CD14-positive monocyte (primary cell): ENCODE measurements at regions not wholly inside any gene's neighbourhood (a gene's known extent, or its start where the extent isn't known, plus 50 kb on each side); places are given as distances from the start of the nearest gene placed in this dataset.
A peak's percentile ranks its signal among the peaks of the same experiment; 100 is the strongest.

Source experiments
- DNase-seq, 3 donors: peaks; one replicate each; pipeline ENCODE4 v3.0.0-alpha.2; 2011 to 2022
- H2AFZ ChIP-seq: 2 replicates; pipeline ENCODE4 v1.6.0; 2012; ENCODE audit warnings: mild to moderate bottlenecking, low read depth, low read length, inconsistent platforms; ENCODE audit not compliant: insufficient read depth, poor library complexity, severe bottlenecking
- H3K27ac ChIP-seq, 2 donors: 1 replicate in 1 of 2; 2 replicates in 1 of 2; pipeline ENCODE4 v1.5.1; 2012 to 2013; ENCODE audit warnings: low read length in 2 of 2, control low read depth in 1 of 2, inconsistent platforms in 1 of 2, low read depth in 1 of 2, mild to moderate bottlenecking in 1 of 2
- H3K27me3 ChIP-seq, 2 donors: one replicate each; pipeline versions ENCODE4 v1.6.0 to v1.6.1; 2011 to 2013; ENCODE audit warnings: low read length in 2 of 2; ENCODE audit not compliant: control insufficient read depth in 2 of 2, insufficient read depth in 2 of 2
- H3K36me3 ChIP-seq, 2 donors: replicated peaks in 1 of 2; 1 replicate in 1 of 2; 2 replicates in 1 of 2; pipeline versions ENCODE4 v1.5.1 to v1.6.1; 2012 to 2013; ENCODE audit warnings: low read length in 2 of 2, control low read depth in 1 of 2, inconsistent platforms in 1 of 2, mild to moderate bottlenecking in 1 of 2; ENCODE audit not compliant: insufficient read depth in 2 of 2, control insufficient read depth in 1 of 2
- H3K4me1 ChIP-seq, 2 donors: 1 replicate in 1 of 2; 2 replicates in 1 of 2; pipeline versions ENCODE4 v1.5.1 to v1.6.1; 2012 to 2013; ENCODE audit warnings: low read length in 2 of 2, control low read depth in 1 of 2, inconsistent platforms in 1 of 2, mild to moderate bottlenecking in 1 of 2, moderate library complexity in 1 of 2; ENCODE audit not compliant: insufficient read depth in 2 of 2, control insufficient read depth in 1 of 2
- H3K4me2 ChIP-seq: replicated peaks from 2 replicates; pipeline ENCODE3; 2012; ENCODE audit warnings: low read length, moderate library complexity, mild to moderate bottlenecking; ENCODE audit not compliant: poor library complexity, severe bottlenecking; ENCODE audit errors: extremely low read depth
- H3K4me3 ChIP-seq, 3 experiments: fragments of 200-600 bp in 1 of 3; sonication (generic) in 1 of 3; replicated peaks in 1 of 3; 1 replicate in 2 of 3; 2 replicates in 1 of 3; pipeline ENCODE4 v1.5.1; 2011 to 2013; ENCODE audit warnings: low read length in 3 of 3, mild to moderate bottlenecking in 3 of 3, control low read depth in 2 of 3, low read depth in 2 of 3, inconsistent platforms in 1 of 3, moderate library complexity in 1 of 3
- H3K79me2 ChIP-seq: 2 replicates; pipeline ENCODE4 v1.6.0; 2012; ENCODE audit warnings: mild to moderate bottlenecking, control low read depth, inconsistent platforms, low read length, moderate library complexity; ENCODE audit not compliant: insufficient read depth
- H3K9ac ChIP-seq: 2 replicates; pipeline ENCODE4 v1.6.0; 2017; ENCODE audit warnings: low read length, mild to moderate bottlenecking; ENCODE audit not compliant: insufficient read depth, poor library complexity, severe bottlenecking
- H3K9me3 ChIP-seq, 2 donors: replicated peaks in 1 of 2; 1 replicate in 1 of 2; 2 replicates in 1 of 2; pipeline versions ENCODE4 v1.5.1 to v1.6.1; 2012 to 2013; ENCODE audit warnings: low read length in 2 of 2, control low read depth in 1 of 2; ENCODE audit not compliant: control insufficient read depth in 1 of 2, insufficient read depth in 1 of 2
- H4K20me1 ChIP-seq: 2 replicates; pipeline ENCODE4 v1.6.0; 2012; ENCODE audit warnings: mild to moderate bottlenecking, low read length, control low read depth, moderate library complexity; ENCODE audit not compliant: insufficient read depth
- H3K27ac Mint-ChIP-seq, 7 donors: one replicate each; pipeline ENCODE4 v1.8.0; 2020; ENCODE audit warnings: mild to moderate bottlenecking in 7 of 7, mixed read lengths in 7 of 7, moderate library complexity in 6 of 7, inconsistent platforms in 2 of 7
- H3K27me3 Mint-ChIP-seq, 3 donors: one replicate each; pipeline ENCODE4 v1.8.0; 2021 to 2022; ENCODE audit warnings: low read depth in 3 of 3, mild to moderate bottlenecking in 3 of 3, mixed read lengths in 3 of 3, moderate library complexity in 3 of 3, inconsistent platforms in 1 of 3
- H3K36me3 Mint-ChIP-seq, 2 donors: one replicate each; pipeline ENCODE4 v1.8.0; 2020; ENCODE audit warnings: mixed read lengths in 2 of 2, inconsistent platforms in 1 of 2, mild to moderate bottlenecking in 1 of 2
- H3K4me1 Mint-ChIP-seq: one replicate; pipeline ENCODE4 v1.8.0; 2020; ENCODE audit warnings: mild to moderate bottlenecking, mixed read lengths
- H3K4me3 Mint-ChIP-seq, 2 donors: one replicate each; pipeline ENCODE4 v1.8.0; 2020; ENCODE audit warnings: mild to moderate bottlenecking in 2 of 2, mixed read lengths in 2 of 2, moderate library complexity in 1 of 2
- H3K9me3 Mint-ChIP-seq, 7 donors: one replicate each; pipeline ENCODE4 v1.8.0; 2020 to 2022; ENCODE audit warnings: mixed read lengths in 7 of 7, mild to moderate bottlenecking in 6 of 7, moderate library complexity in 6 of 7, inconsistent platforms in 2 of 7
- WGBS: methylation state at CpG from one replicate; pipeline ENCODE4 v1.1.5; 2013; ENCODE audit warnings: missing lambda C conversion rate; ENCODE audit not compliant: insufficient coverage; 5-methylcytosine and 5-hydroxymethylcytosine counted together
- intact Hi-C, 2 donors: fragments of 100-400 bp; cut with micrococcal nuclease; formaldehyde crosslinking; loops; one replicate each; pipeline versions ENCODE4 v1.15.0 to v1.15.1; 2023
- TF ChIP-seq, protein P1 (sequence below): fragments of 200-600 bp; IDR thresholded peaks from one replicate; pipeline ENCODE4 v1.8.0; 2022; ENCODE audit warnings: antibody characterized with exemption, mild to moderate bottlenecking

DNA sequence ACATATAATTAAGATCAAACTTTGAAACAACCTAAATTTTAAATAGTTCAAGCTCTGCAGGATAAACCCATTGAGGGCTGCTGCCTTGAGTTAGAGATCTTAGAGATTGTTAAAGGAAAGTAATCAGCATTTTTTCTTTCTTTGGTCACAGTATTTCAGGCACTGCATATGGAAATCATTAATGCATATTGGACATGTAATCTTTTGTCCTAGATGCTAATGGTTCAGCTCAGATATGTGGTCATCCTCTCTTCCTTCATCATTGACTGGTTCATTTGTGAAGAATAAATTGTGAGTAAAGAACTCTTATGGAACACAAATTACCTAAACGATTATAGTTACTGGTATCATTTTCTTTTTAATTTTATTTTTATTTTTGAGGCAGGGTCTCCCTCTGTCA lies 82.0 kb upstream of the PRLR start:
- no peak for DNase-seq
- H3K27ac ChIP-seq = no peak overlapping the region
- H3K36me3 ChIP-seq = no peaks in the 10 kb centered on the region
- no peaks in the 10 kb centered on the region for H3K9me3 ChIP-seq
- TF ChIP-seq, protein P1, sequence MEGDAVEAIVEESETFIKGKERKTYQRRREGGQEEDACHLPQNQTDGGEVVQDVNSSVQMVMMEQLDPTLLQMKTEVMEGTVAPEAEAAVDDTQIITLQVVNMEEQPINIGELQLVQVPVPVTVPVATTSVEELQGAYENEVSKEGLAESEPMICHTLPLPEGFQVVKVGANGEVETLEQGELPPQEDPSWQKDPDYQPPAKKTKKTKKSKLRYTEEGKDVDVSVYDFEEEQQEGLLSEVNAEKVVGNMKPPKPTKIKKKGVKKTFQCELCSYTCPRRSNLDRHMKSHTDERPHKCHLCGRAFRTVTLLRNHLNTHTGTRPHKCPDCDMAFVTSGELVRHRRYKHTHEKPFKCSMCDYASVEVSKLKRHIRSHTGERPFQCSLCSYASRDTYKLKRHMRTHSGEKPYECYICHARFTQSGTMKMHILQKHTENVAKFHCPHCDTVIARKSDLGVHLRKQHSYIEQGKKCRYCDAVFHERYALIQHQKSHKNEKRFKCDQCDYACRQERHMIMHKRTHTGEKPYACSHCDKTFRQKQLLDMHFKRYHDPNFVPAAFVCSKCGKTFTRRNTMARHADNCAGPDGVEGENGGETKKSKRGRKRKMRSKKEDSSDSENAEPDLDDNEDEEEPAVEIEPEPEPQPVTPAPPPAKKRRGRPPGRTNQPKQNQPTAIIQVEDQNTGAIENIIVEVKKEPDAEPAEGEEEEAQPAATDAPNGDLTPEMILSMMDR = no peak
- intact Hi-C loops = loop anchor here (10.0 kb wide), 2 partner anchors 163 to 173 kb away; no protein-coding TSS in a partner anchor
- peaks cover 35% of the 10 kb centered on the region for H3K4me1 Mint-ChIP-seq
- H3K4me3 ChIP-seq = no peak overlapping the region
- H3K36me3 Mint-ChIP-seq = peaks cover 0 to 2% of the 10 kb centered on the region in 2 donors
- peaks cover 20 to 36% of the 10 kb centered on the region in 2 donors for H3K4me1 ChIP-seq
- H2AFZ ChIP-seq = no peak overlapping the region
- peaks cover 0 to 1% (median 0%) of the 10 kb centered on the region in 3 donors for H3K27me3 Mint-ChIP-seq
- H3K4me2 ChIP-seq = no peak overlapping the region
- peaks cover 0 to 6% (median 0%) of the 10 kb centered on the region in 7 donors for H3K9me3 Mint-ChIP-seq
- H3K27me3 ChIP-seq = no peaks in the 10 kb centered on the region
- H4K20me1 ChIP-seq = no peaks in the 10 kb centered on the region
- H3K4me3 Mint-ChIP-seq = no peak overlapping the region
- H3K27ac Mint-ChIP-seq = no peak overlapping the region
- H3K9ac ChIP-seq = no peak overlapping the region
- no CpG with 5 or more reads among the region's 1 CpG for WGBS
- no peaks in the 10 kb centered on the region for H3K79me2 ChIP-seq

DNA sequence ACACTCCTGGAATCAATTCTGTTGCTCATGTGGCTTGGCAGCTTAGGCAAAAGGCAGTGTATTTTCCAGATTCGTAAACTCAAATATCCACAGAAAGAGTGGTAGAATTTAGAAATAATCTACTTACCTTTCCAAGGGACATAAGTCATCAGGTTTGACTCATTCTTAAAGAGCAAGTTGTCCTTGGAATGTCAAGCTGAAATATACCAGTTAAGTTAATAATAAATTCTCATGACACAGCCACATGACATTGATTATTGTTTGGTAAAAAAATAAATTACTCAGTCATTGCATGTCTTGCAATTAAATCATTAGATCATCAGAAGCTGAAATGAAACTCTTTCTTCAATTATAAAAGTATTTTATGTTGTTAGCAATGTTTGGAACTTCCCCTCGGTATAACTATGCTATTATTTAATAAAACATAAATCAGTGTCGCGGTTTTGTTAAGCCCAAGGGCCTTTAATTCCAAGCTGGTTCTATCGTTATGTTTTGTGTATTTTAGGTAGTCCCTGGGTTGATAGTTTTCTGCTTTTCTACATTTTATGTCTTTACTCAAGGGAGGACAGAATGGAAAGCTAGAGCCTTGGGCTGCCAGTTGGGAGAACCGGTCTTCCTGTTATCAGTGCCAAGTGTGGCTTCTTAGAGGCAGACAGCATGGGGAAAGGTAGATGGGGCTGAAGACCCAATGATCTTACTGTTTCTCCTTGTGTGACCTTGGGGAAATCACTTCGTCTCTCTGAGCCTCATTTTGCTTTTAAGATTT lies 79.3 kb upstream of the PRLR start:
- Mint-ChIP-seq H3K4me1 (peaks cover 35% of the 10 kb centered on the region), H3K9me3 (peaks cover 0 to 6% (median 0%) of the 10 kb centered on the region in 7 donors), H3K27ac (peak overlapping the region in 1 of 7 donors; percentile 16), H3K4me3 (no peak overlapping the region), H3K36me3 (peaks cover 0 to 2% of the 10 kb centered on the region in 2 donors), H3K27me3 (peaks cover 0 to 2% (median 2%) of the 10 kb centered on the region in 3 donors)
- intact Hi-C loops = loop anchor here (10.0 kb wide), 2 partner anchors 165 to 175 kb away; no protein-coding TSS in a partner anchor
- no peaks in the 10 kb centered on the region for H3K36me3 ChIP-seq
- WGBS = no CpG with 5 or more reads among the region's 7 CpGs
- no peaks in the 10 kb centered on the region for H4K20me1 ChIP-seq
- peaks cover 20 to 36% of the 10 kb centered on the region in 2 donors for H3K4me1 ChIP-seq
- H3K27ac ChIP-seq = no peak overlapping the region
- no peak overlapping the region for H3K9ac ChIP-seq
- no peak for DNase-seq
- H3K9me3 ChIP-seq = no peaks in the 10 kb centered on the region
- H3K4me3 ChIP-seq = no peak overlapping the region
- no peak overlapping the region for H3K4me2 ChIP-seq
- H3K27me3 ChIP-seq = no peaks in the 10 kb centered on the region
- H3K79me2 ChIP-seq = no peaks in the 10 kb centered on the region
- no peak overlapping the region for H2AFZ ChIP-seq
- TF ChIP-seq, protein P1 = no peak
